HCT116 (cell line): ENCODE measurements at regions not wholly inside any gene's neighbourhood (a gene's known extent, or its start where the extent isn't known, plus 50 kb on each side); places are given as distances from the start of the nearest gene placed in this dataset.

Source experiments
- ATAC-seq: fragments of 200-7000 bp; cut with Tn5 transposase; 2 replicates; pipeline ENCODE4 v1.9.1; 2020; ENCODE audit warnings: mild to moderate bottlenecking, moderate library complexity
- BruUV-seq: library from RNA; stranded (reverse); fragments of 400-500 nt; replicated peaks from 2 replicates; lab custom pipeline; 2021; lab: Mats Ljungman, UMichigan
- CTCF ChIA-PET: fragments of 300-600 bp; sonication (Branson Sonifier 250); formaldehyde crosslinking; loops from one replicate; lab custom pipeline; 2021; ENCODE audit warnings: antibody characterized with exemption; lab: Charles Lee
- POLR2A ChIA-PET: fragments of 300-600, 350-600 bp; sonication (Branson Sonifier 250); formaldehyde crosslinking; loops from one replicate; lab custom pipeline; 2021; ENCODE audit warnings: antibody characterized with exemption; lab: Charles Lee
- RAD21 ChIA-PET, 2 experiments: fragments of 300-600 bp; sonication (Branson Sonifier 250); formaldehyde crosslinking; loops; one replicate each; lab custom pipeline; 2023; ENCODE audit warnings: low total read pairs in 2 of 2; ENCODE audit not compliant: uncharacterized antibody in 2 of 2, unreplicated experiment in 2 of 2, low non-redundant PET in 1 of 2; lab: Charles Lee
- DNase-seq: peaks from one replicate; pipeline ENCODE4 v3.0.0-alpha.2; 2010; ENCODE audit warnings: low read depth, low spot score
- H2AFZ ChIP-seq: fragments of 200-600 bp; shearing (Covaris generic), sonication (generic); 2 replicates; pipeline ENCODE4 v1.6.1; 2017; ENCODE audit warnings: low read depth, mixed run types, mixed read lengths, antibody characterized with exemption, low read length; ENCODE audit not compliant: poor library complexity, severe bottlenecking
- H3K27ac ChIP-seq: 2 replicates; pipeline ENCODE4 v1.5.1; 2012; ENCODE audit warnings: low read depth, low read length
- H3K27me3 ChIP-seq: fragments of 200-600 bp; sonication (generic); 2 replicates; pipeline ENCODE4 v1.6.1; 2016; ENCODE audit warnings: mixed run types, low read length, mixed read lengths; ENCODE audit not compliant: insufficient read depth
- H3K36me3 ChIP-seq, 2 experiments: fragments of 200-500 bp in 1 of 2; fragments of 200-600 bp in 1 of 2; sonication (Bioruptor generic) in 1 of 2; sonication (generic) in 1 of 2; 2 replicates each; pipeline versions ENCODE4 v1.5.1 to v1.6.1; 2014 to 2016; ENCODE audit warnings: low read length in 2 of 2, inconsistent platforms in 1 of 2, mixed read lengths in 1 of 2, mixed run types in 1 of 2; ENCODE audit not compliant: insufficient read depth in 2 of 2, control insufficient read depth in 1 of 2
- H3K4me1 ChIP-seq, 2 experiments: fragments of 200-600 bp in 1 of 2; sonication (generic) in 1 of 2; 2 replicates each; pipeline versions ENCODE4 v1.5.1 to v1.6.1; 2012 to 2017; ENCODE audit warnings: low read length in 2 of 2, inconsistent platforms in 1 of 2, mild to moderate bottlenecking in 1 of 2, mixed read lengths in 1 of 2, mixed run types in 1 of 2, moderate library complexity in 1 of 2; ENCODE audit not compliant: insufficient read depth in 2 of 2, control insufficient read depth in 1 of 2
- H3K4me2 ChIP-seq: fragments of 200-600 bp; sonication (generic); 2 replicates; pipeline ENCODE4 v1.6.1; 2017; ENCODE audit warnings: mixed run types, low read length, mixed read lengths
- H3K4me3 ChIP-seq, 2 experiments: fragments of 200-600 bp in 1 of 2; sonication (generic) in 1 of 2; replicated peaks in 1 of 2; 2 replicates each; pipeline ENCODE4 v1.5.1; 2011 to 2016; ENCODE audit warnings: low read length in 2 of 2, control low read depth in 1 of 2, low read depth in 1 of 2, mild to moderate bottlenecking in 1 of 2, mixed read lengths in 1 of 2, mixed run types in 1 of 2
- H3K79me2 ChIP-seq: fragments of 200-600 bp; sonication (generic); 2 replicates; pipeline ENCODE4 v1.6.1; 2017; ENCODE audit warnings: mild to moderate bottlenecking, mixed run types, low read length, moderate library complexity, mixed read lengths; ENCODE audit not compliant: insufficient read depth
- H3K9ac ChIP-seq: fragments of 200-600 bp; sonication (generic); 2 replicates; pipeline ENCODE4 v1.6.1; 2016; ENCODE audit warnings: low read length, mixed read lengths
- H3K9me2 ChIP-seq: fragments of 200-600 bp; sonication (generic), shearing (Covaris generic); 2 replicates; pipeline ENCODE4 v1.6.1; 2017; ENCODE audit warnings: mixed run types, mild to moderate bottlenecking, moderate library complexity; ENCODE audit not compliant: insufficient read depth
- H3K9me3 ChIP-seq, 2 experiments: fragments of 200-500 bp in 1 of 2; fragments of 200-600 bp in 1 of 2; sonication (Bioruptor generic) in 1 of 2; sonication (generic) in 1 of 2; 2 replicates each; pipeline ENCODE4 v1.6.1; 2014 to 2017; ENCODE audit warnings: low read length in 2 of 2, mixed read lengths in 2 of 2, inconsistent platforms in 1 of 2, low read depth in 1 of 2, mild to moderate bottlenecking in 1 of 2, mixed run types in 1 of 2, moderate library complexity in 1 of 2; ENCODE audit not compliant: control insufficient read depth in 1 of 2, insufficient read depth in 1 of 2
- H4K20me1 ChIP-seq: fragments of 200-600 bp; sonication (generic), shearing (Covaris generic); 2 replicates; pipeline ENCODE4 v1.6.1; 2017; ENCODE audit warnings: mixed run types, mild to moderate bottlenecking, moderate library complexity; ENCODE audit not compliant: insufficient read depth
- ATF3 ChIP-seq: IDR thresholded peaks from 2 replicates; pipeline ENCODE4 v1.6.1; 2012
- CBX3 ChIP-seq: IDR thresholded peaks from 2 replicates; pipeline ENCODE4 v1.6.1; 2012; ENCODE audit warnings: low read depth
- CEBPB ChIP-seq: IDR thresholded peaks from 2 replicates; pipeline ENCODE4 v1.6.1; 2012; ENCODE audit warnings: low read depth
- CTCF ChIP-seq, 3 experiments: fragments of 200-600 bp in 1 of 3; sonication (generic) in 1 of 3; IDR thresholded peaks in 2 of 3; conservative IDR thresholded peaks in 1 of 3; 2 replicates each; pipeline ENCODE4 v1.5.1; 2012 to 2017; ENCODE audit warnings: low read depth in 2 of 3, low read length in 2 of 3, antibody characterized with exemption in 1 of 3, borderline replicate concordance in 1 of 3, control low read depth in 1 of 3, mild to moderate bottlenecking in 1 of 3, mixed read lengths in 1 of 3, mixed run types in 1 of 3, moderate library complexity in 1 of 3; ENCODE audit not compliant: insufficient read depth in 1 of 3
- EGR1 ChIP-seq: IDR thresholded peaks from 2 replicates; pipeline ENCODE4 v1.6.1; 2012; ENCODE audit warnings: low read depth
- ELF1 ChIP-seq: IDR thresholded peaks from 2 replicates; pipeline ENCODE4 v1.6.1; 2012; ENCODE audit warnings: low read depth, borderline replicate concordance
- EZH2 ChIP-seq: fragments of 200-600 bp; sonication (generic); IDR thresholded peaks from 2 replicates; pipeline ENCODE4 v1.6.1; 2017; ENCODE audit warnings: antibody characterized with exemption, mixed run types
- EZH2phosphoT487 ChIP-seq: fragments of 200-600 bp; IDR thresholded peaks from 2 replicates; pipeline ENCODE4 v1.6.1; 2018; ENCODE audit warnings: antibody characterized with exemption, borderline replicate concordance
- FOSL1 ChIP-seq: IDR thresholded peaks from 2 replicates; pipeline ENCODE4 v1.6.1; 2012; ENCODE audit warnings: low read depth
- JUND ChIP-seq: IDR thresholded peaks from 2 replicates; pipeline ENCODE4 v1.6.1; 2012
- MAX ChIP-seq: IDR thresholded peaks from 2 replicates; pipeline ENCODE4 v1.6.1; 2012
- POLR2A ChIP-seq: IDR thresholded peaks from 2 replicates; pipeline ENCODE4 v1.7.0; 2011; ENCODE audit warnings: borderline replicate concordance; ENCODE audit not compliant: insufficient read depth, insufficient read length; ENCODE audit errors: extremely low read depth
- POLR2AphosphoS5 ChIP-seq: IDR thresholded peaks from 2 replicates; pipeline ENCODE4 v1.6.1; 2011; ENCODE audit warnings: mild to moderate bottlenecking, low read depth, low read length, moderate library complexity
- RAD21 ChIP-seq: IDR thresholded peaks from 2 replicates; pipeline ENCODE4 v1.6.1; 2012; ENCODE audit warnings: low read depth, mild to moderate bottlenecking
- SIN3A ChIP-seq: IDR thresholded peaks from 2 replicates; pipeline ENCODE4 v1.6.1; 2012; ENCODE audit warnings: low read depth
- SP1 ChIP-seq: IDR thresholded peaks from 2 replicates; pipeline ENCODE4 v1.6.1; 2012; ENCODE audit warnings: low read depth
- SRF ChIP-seq: IDR thresholded peaks from 2 replicates; pipeline ENCODE4 v1.6.1; 2012; ENCODE audit warnings: low read depth
- ZFX ChIP-seq: fragments of 450-650 bp; IDR thresholded peaks from 2 replicates; pipeline ENCODE4 v1.6.1; 2017
- intact Hi-C: fragments of 100-400 bp; cut with micrococcal nuclease; formaldehyde crosslinking; loops from 2 replicates; pipeline ENCODE4 v1.10.0; 2022
- TF ChIP-seq, protein P1 (sequence below): IDR thresholded peaks from 2 replicates; pipeline ENCODE4 v1.6.1; 2012; ENCODE audit warnings: low read depth

GRCh38 chr7:117962366-117962994, 89.2 kb upstream of the CTTNBP2 start:
- no peaks in the 10 kb centered on the region for H4K20me1 ChIP-seq
- H3K36me3 ChIP-seq, result no peaks in the 10 kb centered on the region
- H3K27me3 ChIP-seq, result no peaks in the 10 kb centered on the region
- H3K27ac ChIP-seq, result no peak overlapping the region
- no peak overlapping the region for H3K9ac ChIP-seq
- H3K4me2 ChIP-seq, result no peak overlapping the region
- ATAC-seq, result no peak
- ChIA-PET CTCF (interaction anchor here (0.9 to 1.1 kb wide), 2 partner anchors 31 to 89 kb away, joined by 3 read pairs; partner anchors contain the start of gene CTTNBP2), RAD21 (no interaction called here), POLR2A (no interaction called here)
- BruUV-seq, result no TSS peak
- DNase-seq, result no peak
- H3K4me3 ChIP-seq, result no peak overlapping the region
- no peaks in the 10 kb centered on the region for H3K9me2 ChIP-seq
- H3K9me3 ChIP-seq, result no peaks in the 10 kb centered on the region
- no peaks in the 10 kb centered on the region for H3K79me2 ChIP-seq
- no peak overlapping the region for H2AFZ ChIP-seq
- no peaks in the 10 kb centered on the region for H3K4me1 ChIP-seq
- intact Hi-C loops, result no loop called here
- TF ChIP-seq CTCF (IDR thresholded peaks at IDR 0.05 in 2 of 3, conservative IDR thresholded peaks at IDR 0.05 in 1 of 3; ENCODE audit: borderline replicate concordance in 1 of 3, insufficient read depth in 1 of 3, low read depth in 2 of 3, low read length in 2 of 3) (no peak), FOSL1 (no peak), SP1 (no peak), CEBPB (no peak), ZFX (no peak), SIN3A (no peak), EZH2phosphoT487 (no peak), POLR2AphosphoS5 (no peak), MAX (no peak), CBX3 (no peak), EGR1 (no peak), JUND (no peak), SRF (no peak), EZH2 (no peak), RAD21 (no peak), ELF1 (no peak), ATF3 (no peak), POLR2A (no peak)
- TF ChIP-seq, protein P1, sequence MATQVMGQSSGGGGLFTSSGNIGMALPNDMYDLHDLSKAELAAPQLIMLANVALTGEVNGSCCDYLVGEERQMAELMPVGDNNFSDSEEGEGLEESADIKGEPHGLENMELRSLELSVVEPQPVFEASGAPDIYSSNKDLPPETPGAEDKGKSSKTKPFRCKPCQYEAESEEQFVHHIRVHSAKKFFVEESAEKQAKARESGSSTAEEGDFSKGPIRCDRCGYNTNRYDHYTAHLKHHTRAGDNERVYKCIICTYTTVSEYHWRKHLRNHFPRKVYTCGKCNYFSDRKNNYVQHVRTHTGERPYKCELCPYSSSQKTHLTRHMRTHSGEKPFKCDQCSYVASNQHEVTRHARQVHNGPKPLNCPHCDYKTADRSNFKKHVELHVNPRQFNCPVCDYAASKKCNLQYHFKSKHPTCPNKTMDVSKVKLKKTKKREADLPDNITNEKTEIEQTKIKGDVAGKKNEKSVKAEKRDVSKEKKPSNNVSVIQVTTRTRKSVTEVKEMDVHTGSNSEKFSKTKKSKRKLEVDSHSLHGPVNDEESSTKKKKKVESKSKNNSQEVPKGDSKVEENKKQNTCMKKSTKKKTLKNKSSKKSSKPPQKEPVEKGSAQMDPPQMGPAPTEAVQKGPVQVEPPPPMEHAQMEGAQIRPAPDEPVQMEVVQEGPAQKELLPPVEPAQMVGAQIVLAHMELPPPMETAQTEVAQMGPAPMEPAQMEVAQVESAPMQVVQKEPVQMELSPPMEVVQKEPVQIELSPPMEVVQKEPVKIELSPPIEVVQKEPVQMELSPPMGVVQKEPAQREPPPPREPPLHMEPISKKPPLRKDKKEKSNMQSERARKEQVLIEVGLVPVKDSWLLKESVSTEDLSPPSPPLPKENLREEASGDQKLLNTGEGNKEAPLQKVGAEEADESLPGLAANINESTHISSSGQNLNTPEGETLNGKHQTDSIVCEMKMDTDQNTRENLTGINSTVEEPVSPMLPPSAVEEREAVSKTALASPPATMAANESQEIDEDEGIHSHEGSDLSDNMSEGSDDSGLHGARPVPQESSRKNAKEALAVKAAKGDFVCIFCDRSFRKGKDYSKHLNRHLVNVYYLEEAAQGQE, result no peak
